ENCODE measurements at regions not wholly inside any gene's neighbourhood (a gene's known extent, or its start where the extent isn't known, plus 50 kb on each side); places are given as distances from the start of the nearest gene placed in this dataset.

GRCh38 chr12:114616081-114616480, 67.9 kb downstream of the TBX3 start:
- TF ChIP-seq CTCF (IDR thresholded peaks at IDR 0.05) (no peak), POLR2A (IDR thresholded peaks at IDR 0.05) (no peak)
